ENCODE measurements at regions not wholly inside any gene's neighbourhood (a gene's known extent, or its start where the extent isn't known, plus 50 kb on each side); places are given as distances from the start of the nearest gene placed in this dataset.

DNA sequence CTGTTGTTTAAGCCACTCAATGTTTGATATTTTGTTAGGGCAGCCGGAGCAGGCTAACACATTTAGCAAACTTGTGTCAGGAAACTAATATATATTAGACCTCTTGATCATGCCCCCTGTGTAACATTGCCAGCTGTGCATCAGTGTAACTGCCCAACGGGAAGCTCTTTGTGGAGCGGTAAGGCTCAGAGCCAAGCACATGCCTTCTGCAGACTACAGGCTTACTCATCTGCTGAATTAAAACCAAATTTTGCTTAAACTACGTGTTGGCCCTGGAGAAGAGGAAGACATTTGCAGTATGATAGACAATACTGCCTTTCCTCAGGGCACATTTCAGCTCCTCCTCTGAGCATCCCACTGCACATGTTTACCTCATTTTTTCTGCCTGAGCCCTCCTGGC lies 50.5 kb upstream of the KCNMB2 start:
- TF ChIP-seq, protein P1, sequence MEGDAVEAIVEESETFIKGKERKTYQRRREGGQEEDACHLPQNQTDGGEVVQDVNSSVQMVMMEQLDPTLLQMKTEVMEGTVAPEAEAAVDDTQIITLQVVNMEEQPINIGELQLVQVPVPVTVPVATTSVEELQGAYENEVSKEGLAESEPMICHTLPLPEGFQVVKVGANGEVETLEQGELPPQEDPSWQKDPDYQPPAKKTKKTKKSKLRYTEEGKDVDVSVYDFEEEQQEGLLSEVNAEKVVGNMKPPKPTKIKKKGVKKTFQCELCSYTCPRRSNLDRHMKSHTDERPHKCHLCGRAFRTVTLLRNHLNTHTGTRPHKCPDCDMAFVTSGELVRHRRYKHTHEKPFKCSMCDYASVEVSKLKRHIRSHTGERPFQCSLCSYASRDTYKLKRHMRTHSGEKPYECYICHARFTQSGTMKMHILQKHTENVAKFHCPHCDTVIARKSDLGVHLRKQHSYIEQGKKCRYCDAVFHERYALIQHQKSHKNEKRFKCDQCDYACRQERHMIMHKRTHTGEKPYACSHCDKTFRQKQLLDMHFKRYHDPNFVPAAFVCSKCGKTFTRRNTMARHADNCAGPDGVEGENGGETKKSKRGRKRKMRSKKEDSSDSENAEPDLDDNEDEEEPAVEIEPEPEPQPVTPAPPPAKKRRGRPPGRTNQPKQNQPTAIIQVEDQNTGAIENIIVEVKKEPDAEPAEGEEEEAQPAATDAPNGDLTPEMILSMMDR (IDR thresholded peaks at IDR 0.05 in 4 of 5, conservative IDR thresholded peaks at IDR 0.05 in 1 of 5): no peak
- TF ChIP-seq POLR2A (IDR thresholded peaks at IDR 0.05): no peak
